HG02943 (cell line): ENCODE measurements at regions not wholly inside any gene's neighbourhood (a gene's known extent, or its start where the extent isn't known, plus 50 kb on each side); places are given as distances from the start of the nearest gene placed in this dataset.
A peak's percentile ranks its signal among the peaks of the same experiment; 100 is the strongest.

ENCODE experiments used
- ATAC-seq: cut with Tn5 transposase; IDR thresholded peaks from one replicate; pipeline ENCODE4 v1.9.1; 2021; ENCODE audit warnings: mild to moderate bottlenecking, low read depth, moderate library complexity; ENCODE audit not compliant: unreplicated experiment

DNA sequence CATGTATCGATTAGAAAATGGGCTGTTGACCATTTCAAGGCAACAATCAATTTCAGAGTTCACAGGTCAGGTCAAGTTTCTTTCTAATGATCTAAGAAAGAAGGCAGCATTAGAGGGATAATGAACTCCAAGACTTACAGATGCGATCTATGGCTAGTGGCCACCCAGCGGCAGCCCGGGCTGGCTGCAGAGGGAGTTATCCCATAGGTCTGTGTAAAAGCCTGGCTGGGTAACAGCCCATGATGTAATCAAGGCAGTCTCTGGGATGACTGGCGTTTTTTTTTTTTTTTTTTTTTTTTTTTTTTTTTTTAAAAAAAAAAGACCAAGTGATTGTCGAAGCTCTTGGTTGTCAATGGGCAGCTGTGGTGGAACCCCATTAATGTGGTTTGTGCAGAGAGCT is 171.1 kb upstream of the SKOR2 start:
- no peak for ATAC-seq

- peak; percentile 75 for ATAC-seq
Observed at GRCh38 chr18:47420130-47420529, 168.7 kb upstream of the SKOR2 start.

DNA sequence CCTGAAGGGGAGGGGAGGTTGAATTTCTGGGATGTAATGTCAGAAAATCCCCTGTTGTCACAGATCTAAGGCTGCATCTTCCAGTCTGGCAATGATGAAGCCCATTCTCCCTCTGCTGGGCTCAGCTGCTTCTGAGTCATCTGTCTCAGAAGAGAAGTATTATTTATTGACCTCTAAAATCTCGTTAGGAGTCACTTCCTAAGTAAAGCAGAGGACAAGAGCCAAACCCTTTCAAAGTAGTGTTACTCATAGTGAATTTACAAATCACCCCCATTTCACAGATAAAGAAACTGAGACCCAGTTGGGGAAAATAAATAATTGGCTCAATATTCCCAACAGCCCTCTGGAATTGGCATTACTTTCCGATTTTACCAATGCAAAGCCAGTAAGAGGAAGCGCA is 167.3 kb upstream of the SKOR2 start:
- ATAC-seq: no peak

- ATAC-seq: no peak
Observed at GRCh38 chr18:47417807-47418206, 166.3 kb upstream of the SKOR2 start.

DNA sequence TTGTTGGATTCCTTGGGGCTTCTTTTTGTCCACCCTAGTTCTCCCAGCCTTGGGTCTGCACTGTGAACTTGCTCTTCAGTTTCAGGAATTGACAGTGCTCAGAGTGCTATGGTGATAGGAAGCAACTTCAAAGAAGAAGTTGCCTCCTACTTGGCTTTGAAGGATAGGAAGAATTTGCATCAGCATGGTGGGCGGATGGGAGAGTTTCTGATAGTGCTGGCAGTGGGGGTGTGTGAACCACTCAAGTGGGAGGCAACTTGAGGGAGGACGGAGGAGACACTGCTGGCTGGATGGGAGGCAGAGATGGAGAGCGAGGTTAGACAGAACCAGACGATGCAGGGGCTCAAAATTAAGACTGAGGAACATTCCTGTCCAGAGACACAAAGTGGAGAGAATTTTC is 164.4 kb upstream of the SKOR2 start:
- no peak for ATAC-seq

- no peak for ATAC-seq
Observed at GRCh38 chr18:47413327-47413726, 161.9 kb upstream of the SKOR2 start.

- ATAC-seq: no peak
Observed at GRCh38 chr18:47412924-47413323, 161.5 kb upstream of the SKOR2 start.

- no peak for ATAC-seq
Observed at GRCh38 chr18:47411159-47411558, 159.7 kb upstream of the SKOR2 start.

DNA sequence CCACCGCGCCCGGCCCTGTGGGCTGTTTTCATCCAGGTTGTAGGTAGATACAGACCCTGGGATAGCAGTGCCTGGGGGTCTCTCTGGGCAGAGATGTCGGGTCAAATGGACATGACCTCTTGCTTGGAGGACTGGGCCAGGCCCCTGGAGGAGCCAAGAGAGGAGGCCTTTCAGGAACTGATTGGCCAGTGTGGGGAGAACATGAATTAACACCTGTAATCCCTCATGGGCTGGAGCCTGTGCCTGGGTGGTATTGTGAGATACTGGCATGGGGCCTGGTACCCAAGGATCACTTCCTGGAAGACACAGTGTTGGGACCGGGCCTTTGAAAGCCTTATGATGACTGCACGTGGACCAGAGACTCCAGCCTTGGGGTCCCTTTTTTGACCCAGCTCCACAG is 158.7 kb upstream of the SKOR2 start:
- no peak for ATAC-seq

GRCh38 chr18:47409519-47409918 is 158.1 kb upstream of the SKOR2 start:
- no peak for ATAC-seq

DNA sequence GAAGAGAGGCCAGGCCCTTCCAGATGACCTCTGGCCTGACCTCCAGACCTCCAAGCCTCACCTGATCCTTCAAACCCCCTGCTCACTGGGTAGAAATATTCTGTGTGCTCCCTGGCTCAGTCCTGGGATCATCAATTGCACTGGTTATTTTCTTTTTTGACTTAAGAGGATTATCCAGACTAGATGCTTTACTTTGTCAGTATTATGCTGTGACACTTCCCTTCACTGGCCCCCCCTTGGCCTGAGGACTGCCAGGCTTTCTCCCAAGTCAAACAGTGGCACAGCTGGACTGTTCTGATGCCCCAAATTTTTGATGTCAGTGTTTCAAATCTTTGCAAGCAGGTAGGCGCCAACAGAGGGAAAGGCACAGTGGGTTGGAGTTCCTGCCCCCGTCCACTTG is 156.3 kb upstream of the SKOR2 start:
- ATAC-seq: no peak

DNA sequence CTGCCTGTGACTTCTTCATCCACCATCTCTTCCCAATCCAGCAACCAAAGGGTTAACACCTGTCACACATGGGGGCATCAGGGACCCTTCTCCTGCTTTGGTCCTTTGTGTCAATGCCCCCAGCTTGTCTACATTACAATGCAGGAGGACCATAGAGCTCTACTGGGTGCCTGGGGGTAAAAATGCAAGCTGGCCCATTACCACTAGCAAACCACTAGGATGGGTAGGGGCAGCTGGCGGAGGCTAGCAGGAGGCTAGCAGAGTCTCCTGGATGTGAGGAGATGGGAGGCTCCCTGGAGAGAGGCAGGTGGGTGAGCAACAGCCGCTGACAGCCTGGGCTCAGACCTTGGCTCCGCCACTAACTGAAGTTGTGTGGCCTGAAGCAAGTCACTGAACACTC is 153.4 kb upstream of the SKOR2 start:
- ATAC-seq: no peak

GRCh38 chr18:47403949-47404348 is 152.5 kb upstream of the SKOR2 start:
- no peak for ATAC-seq

DNA sequence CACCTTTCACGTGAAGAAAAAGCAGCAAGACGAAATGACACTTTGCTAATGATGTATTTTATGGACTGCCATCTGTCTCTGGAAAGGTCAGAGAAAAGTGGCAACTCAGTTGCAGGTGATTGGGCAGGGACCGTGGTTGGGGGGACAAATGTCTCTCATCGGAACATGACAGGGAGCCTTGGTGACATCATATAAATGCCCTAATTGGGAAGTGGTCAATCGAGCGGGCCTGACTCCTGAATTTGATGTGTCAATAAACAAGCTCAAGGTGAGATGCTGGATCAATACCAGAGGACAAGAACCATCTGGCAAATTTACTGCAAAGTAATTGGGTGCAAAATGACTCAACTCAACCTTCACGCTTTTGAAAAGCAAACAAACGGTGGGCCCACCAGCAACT is 151.9 kb upstream of the SKOR2 start:
- ATAC-seq: no peak

DNA sequence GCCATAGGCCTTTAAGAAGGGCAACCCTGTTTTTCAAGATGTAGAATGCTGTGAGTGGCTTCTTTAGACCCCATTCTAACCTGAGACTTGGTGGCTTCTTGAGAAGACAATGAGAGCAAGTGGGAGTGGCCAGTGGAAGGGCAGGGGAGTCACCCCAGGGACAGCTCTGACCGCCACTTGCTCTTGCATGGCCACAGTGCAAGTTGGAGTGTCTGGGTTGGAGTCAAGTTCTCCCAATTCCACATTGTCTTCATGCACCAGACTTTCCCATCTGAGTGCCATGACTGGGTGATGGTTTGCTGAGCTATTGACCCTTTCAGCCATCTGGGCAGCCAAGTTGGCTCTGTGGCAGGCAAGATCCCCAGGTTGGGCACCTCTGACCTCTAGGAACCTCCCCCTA is 148.0 kb upstream of the SKOR2 start:
- no peak for ATAC-seq

DNA sequence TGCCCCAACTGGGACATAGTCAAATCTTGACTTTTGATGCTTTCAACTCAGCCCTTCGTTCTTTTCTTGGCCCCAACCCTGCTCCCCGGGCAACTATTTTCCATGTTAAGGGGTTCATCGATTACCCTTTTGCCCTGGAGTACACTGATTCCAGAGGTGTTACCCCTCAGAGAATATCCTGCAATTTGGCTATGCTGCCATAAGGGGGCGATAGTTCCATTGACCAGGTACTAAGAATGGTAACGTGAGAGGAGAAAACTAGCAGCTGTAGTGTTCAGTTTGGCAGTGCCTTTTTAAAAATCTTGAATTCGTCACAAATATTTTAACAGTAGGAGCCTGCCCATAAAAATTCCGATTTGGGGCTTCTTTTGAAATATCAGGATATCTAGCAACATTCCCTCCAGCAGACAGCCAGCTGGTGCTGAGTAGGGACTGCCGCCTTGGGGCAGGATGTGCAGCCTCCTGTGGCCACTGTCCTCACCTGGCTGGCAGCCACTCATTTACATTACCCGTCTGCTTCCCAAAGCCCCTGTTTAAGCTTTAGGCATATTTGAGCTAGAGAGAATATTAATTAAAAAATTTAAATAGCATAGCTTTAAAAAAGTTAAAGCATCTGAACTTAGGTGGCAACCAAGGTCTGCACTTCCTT is 146.3 kb upstream of the SKOR2 start:
- no peak for ATAC-seq

- ATAC-seq: no peak
Observed at GRCh38 chr18:47391665-47392064, 140.2 kb upstream of the SKOR2 start.

GRCh38 chr18:47390410-47391024 is 139.1 kb upstream of the SKOR2 start:
- ATAC-seq: no peak

- no peak for ATAC-seq
Observed at GRCh38 chr18:47389210-47389609, 137.8 kb upstream of the SKOR2 start.

DNA sequence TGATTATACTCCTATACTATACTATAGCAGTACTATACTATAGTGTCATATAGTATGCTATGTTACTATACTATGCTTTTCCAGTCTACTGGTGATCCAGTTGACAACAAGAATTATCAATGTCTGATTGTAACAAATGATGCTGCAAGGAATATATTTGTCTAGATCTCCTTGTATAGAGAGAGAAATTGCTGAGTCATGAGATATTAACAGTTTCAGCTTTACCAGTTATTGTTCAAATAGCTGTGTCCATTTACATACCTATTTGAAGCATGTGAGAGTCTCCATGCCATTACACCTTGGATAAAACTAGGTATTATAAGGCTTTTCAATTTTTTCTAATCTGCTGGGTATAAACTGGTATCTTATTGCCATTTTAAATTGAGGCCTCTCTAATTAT is 136.4 kb upstream of the SKOR2 start:
- no peak for ATAC-seq

GRCh38 chr18:47383729-47384128 is 132.3 kb upstream of the SKOR2 start:
- ATAC-seq: no peak

DNA sequence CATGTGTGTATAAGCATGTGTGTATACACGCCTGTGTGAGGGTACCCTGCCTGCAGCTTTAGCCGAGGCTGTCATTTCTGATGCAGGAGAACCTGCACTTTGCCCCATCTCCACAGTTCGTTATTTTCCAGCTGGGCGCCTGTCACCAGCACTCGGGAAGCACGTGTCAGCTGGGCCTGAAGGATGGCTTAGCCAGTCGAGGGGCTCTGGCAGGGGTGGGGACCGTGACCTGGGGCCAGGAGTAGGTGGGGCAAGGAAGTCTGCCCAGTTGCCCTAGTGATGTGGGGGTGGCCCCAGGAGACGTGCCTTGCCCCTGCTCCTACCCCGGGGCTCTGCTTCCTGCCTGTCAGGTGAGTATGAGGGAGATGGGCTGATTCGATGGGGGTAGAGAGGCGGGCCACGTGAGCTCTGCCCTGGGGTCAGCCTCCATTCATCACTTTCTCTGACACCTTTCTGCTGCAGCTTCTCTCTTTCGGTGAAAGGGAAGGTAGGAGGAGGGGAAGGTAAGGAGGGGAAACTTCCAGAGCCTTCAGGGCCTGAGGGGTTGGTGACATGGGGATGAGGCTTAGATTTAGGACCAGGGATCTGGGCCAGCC is 130.6 kb upstream of the SKOR2 start:
- ATAC-seq: no peak
